Pancreas (tissue), 10 donors: ENCODE measurements at regions not wholly inside any gene's neighbourhood (a gene's known extent, or its start where the extent isn't known, plus 50 kb on each side); places are given as distances from the start of the nearest gene placed in this dataset.

Experiments
- ATAC-seq, 4 donors: fragments of 200-7000 bp; cut with Tn5 transposase; one replicate each; pipeline versions ENCODE4 v1.8.0 to v1.9.1; 2020; ENCODE audit warnings: mild to moderate bottlenecking in 4 of 4, moderate library complexity in 4 of 4
- DNase-seq, 6 donors: peaks; one replicate each; pipeline ENCODE4 v3.0.0-alpha.2; 2020
- FAIRE-seq: peaks from 2 replicates; lab custom pipeline; 2012; peaks lifted over from hg19 to GRCh38; lab: Jason Lieb, UNC
- H3K27ac ChIP-seq, 4 donors: fragments of 200-600 bp; sonication (generic); 1 replicate in 3 of 4; 2 replicates in 1 of 4; pipeline versions ENCODE4 v1.5.0 to v1.8.0; 2020
- H3K27me3 ChIP-seq, 4 donors: fragments of 200-600 bp; one replicate each; pipeline ENCODE4 v1.8.0; 2021
- H3K36me3 ChIP-seq, 3 donors: fragments of 200-600 bp; sonication (generic) in 1 of 3; one replicate each; pipeline versions ENCODE4 v1.5.0 to v1.8.0; 2020 to 2021
- H3K4me1 ChIP-seq, 3 donors: fragments of 200-600 bp; one replicate each; pipeline ENCODE4 v1.8.0; 2021
- H3K4me3 ChIP-seq, 4 donors: fragments of 200-600 bp; sonication (generic) in 2 of 4; one replicate each; pipeline versions ENCODE4 v1.5.0 to v1.8.0; 2020 to 2021
- H3K9me3 ChIP-seq, 4 donors: fragments of 200-600 bp; one replicate each; pipeline ENCODE4 v1.8.0; 2021
- WGBS, 2 donors: extraction: QIAGEN DNeasy Blood & Tissue Kit; methylation state at CpG; one replicate each; pipeline ENCODE4 v1.1.7; 2013; 5-methylcytosine and 5-hydroxymethylcytosine counted together
- intact Hi-C, 3 donors: fragments of 100-400 bp; cut with DNase I; formaldehyde crosslinking; loops; one replicate each; pipeline versions ENCODE4 v1.11.1 to v1.14.2; 2022
- TF ChIP-seq, protein P1 (sequence below), 4 donors: fragments of 200-600 bp; sonication (generic) in 3 of 4; IDR thresholded peaks; one replicate each; pipeline versions ENCODE4 v1.5.0 to v1.8.0; 2021; ENCODE audit warnings: antibody characterized with exemption in 4 of 4
- donor health status: healthy with polysubstance abuse.
- donor health status: DM: no; HTN: no; CAD: no; lungs with moderate emphysema.
- donor health status: DM: no; HTN: no; CAD: no.
- donor health status: control.
- donor health status: control.
- donor health status: Bipolar disorder and iron deficiency.
- donor health status: DM: yes; HTN: yes; CAD: no.
- donor health status: DM: no; HTN: no; CAD: no.
- donor health status: DM: no; HTN: no; CAD: no.
- donor health status: DM: yes; HTN: yes; CAD: no.

- Histone ChIP-seq H3K27ac (no peak overlapping the region), H3K36me3 (no peaks in the 10 kb centered on the region), H3K4me1 (no peaks in the 10 kb centered on the region), H3K4me3 (no peak overlapping the region), H3K9me3 (no peaks in the 10 kb centered on the region), H3K27me3 (no peaks in the 10 kb centered on the region)
- WGBS, 2 donors, result 81 to 83% methylated on average over 7 of the region's 7 CpGs
- no peak for DNase-seq
- FAIRE-seq, result no peak
- intact Hi-C loops, result no loop called here
- TF ChIP-seq, protein P1, sequence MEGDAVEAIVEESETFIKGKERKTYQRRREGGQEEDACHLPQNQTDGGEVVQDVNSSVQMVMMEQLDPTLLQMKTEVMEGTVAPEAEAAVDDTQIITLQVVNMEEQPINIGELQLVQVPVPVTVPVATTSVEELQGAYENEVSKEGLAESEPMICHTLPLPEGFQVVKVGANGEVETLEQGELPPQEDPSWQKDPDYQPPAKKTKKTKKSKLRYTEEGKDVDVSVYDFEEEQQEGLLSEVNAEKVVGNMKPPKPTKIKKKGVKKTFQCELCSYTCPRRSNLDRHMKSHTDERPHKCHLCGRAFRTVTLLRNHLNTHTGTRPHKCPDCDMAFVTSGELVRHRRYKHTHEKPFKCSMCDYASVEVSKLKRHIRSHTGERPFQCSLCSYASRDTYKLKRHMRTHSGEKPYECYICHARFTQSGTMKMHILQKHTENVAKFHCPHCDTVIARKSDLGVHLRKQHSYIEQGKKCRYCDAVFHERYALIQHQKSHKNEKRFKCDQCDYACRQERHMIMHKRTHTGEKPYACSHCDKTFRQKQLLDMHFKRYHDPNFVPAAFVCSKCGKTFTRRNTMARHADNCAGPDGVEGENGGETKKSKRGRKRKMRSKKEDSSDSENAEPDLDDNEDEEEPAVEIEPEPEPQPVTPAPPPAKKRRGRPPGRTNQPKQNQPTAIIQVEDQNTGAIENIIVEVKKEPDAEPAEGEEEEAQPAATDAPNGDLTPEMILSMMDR (IDR thresholded peaks at IDR 0.05), result no peak
- ATAC-seq, result no peak
Observed at GRCh38 chr21:28380241-28380640, 612.4 kb downstream of the LTN1 start.

- FAIRE-seq, result no peak
- H3K27ac ChIP-seq, result no peak overlapping the region
- H3K4me1 ChIP-seq, result no peaks in the 10 kb centered on the region
- H3K36me3 ChIP-seq, result no peaks in the 10 kb centered on the region
- TF ChIP-seq, protein P1 (IDR thresholded peaks at IDR 0.05), result no peak
- H3K9me3 ChIP-seq, result no peaks in the 10 kb centered on the region
- ATAC-seq, result no peak
- DNase-seq, result no peak
- H3K4me3 ChIP-seq, result no peak overlapping the region
- 71 to 75% methylated on average over 2 of the region's 2 CpGs for WGBS, 2 donors
- intact Hi-C loops, result no loop called here
- no peaks in the 10 kb centered on the region for H3K27me3 ChIP-seq
Observed at GRCh38 chr21:28378026-28378425, 614.7 kb downstream of the LTN1 start.

DNA sequence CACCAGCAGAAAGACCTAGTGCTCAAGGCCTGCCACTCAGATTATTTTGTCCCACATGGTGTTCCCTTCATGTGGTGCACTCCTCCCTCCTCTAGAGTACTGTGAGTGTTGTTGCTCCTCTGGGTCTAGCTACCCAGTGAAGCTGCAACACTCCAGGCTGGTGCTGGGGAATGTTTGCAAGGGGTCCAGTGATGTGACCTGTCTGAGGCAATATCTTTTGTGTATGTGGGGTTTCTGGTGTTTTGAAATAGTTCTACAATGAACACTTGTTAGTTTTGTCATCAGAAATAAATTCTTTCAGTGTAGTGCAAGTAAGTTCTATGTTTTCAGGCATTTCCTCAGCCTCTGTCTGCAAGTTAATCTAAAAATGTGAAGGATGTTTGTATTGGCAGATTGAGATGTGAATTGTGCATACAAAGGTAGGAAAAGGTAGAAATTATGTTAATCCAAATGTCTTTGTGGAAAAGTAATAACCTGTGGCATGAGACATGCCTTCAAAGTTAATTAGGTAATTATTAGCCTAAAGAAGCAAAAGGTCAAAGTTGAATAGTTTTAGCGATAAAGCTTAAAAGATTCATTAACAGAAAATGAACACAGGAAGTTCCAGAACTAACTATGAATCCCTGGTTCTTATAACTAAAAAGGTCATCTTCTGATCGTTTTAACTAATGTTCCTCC lies 616.8 kb downstream of the LTN1 start:
- no peaks in the 10 kb centered on the region for H3K36me3 ChIP-seq
- WGBS, 2 donors, result 29 to 32% methylated on average over 2 of the region's 2 CpGs
- no peaks in the 10 kb centered on the region for H3K4me1 ChIP-seq
- FAIRE-seq, result no peak
- H3K4me3 ChIP-seq, result no peak overlapping the region
- no peaks in the 10 kb centered on the region for H3K9me3 ChIP-seq
- TF ChIP-seq, protein P1 (IDR thresholded peaks at IDR 0.05), result no peak
- DNase-seq, result no peak
- H3K27ac ChIP-seq, result no peak overlapping the region
- intact Hi-C loops, result no loop called here
- ATAC-seq, result no peak
- no peaks in the 10 kb centered on the region for H3K27me3 ChIP-seq

GRCh38 chr21:28374881-28375280 lies 617.8 kb downstream of the LTN1 start:
- Histone ChIP-seq H3K9me3 (no peaks in the 10 kb centered on the region), H3K36me3 (no peaks in the 10 kb centered on the region), H3K4me1 (no peaks in the 10 kb centered on the region), H3K27ac (no peak overlapping the region), H3K27me3 (no peaks in the 10 kb centered on the region), H3K4me3 (no peak overlapping the region)
- DNase-seq (no peak), ATAC-seq (no peak), FAIRE-seq (no peak)
- WGBS, 2 donors, result 40 to 43% methylated on average over 1 of the region's 1 CpG
- TF ChIP-seq, protein P1 (IDR thresholded peaks at IDR 0.05), result no peak
- intact Hi-C loops, result no loop called here

DNA sequence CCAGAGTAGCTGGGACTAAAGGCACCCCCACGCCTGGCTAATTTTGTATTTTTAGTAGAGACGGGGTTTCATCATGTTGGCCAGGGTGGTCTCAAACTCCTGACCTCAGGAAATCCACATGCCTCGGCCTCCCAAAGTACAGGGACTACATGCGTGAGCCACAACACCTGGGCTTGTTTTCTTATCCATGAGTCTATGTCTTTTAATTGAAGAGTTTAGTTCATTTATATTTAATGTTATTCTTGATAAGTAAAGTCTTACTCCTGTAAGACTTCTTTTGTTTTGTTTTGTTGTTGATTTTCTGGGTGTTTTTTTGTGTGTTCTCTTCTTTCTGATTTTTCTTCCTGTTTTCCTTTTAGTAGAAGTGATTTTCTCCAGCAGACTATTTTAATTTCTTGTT lies 621.0 kb downstream of the LTN1 start:
- Histone ChIP-seq H3K4me3 (no peak overlapping the region), H3K27me3 (no peaks in the 10 kb centered on the region), H3K27ac (no peak overlapping the region), H3K36me3 (no peaks in the 10 kb centered on the region), H3K9me3 (no peaks in the 10 kb centered on the region), H3K4me1 (no peaks in the 10 kb centered on the region)
- FAIRE-seq, result no peak
- no peak for ATAC-seq
- TF ChIP-seq, protein P1 (IDR thresholded peaks at IDR 0.05), result no peak
- WGBS, 2 donors, result 83 to 89% methylated on average over 4 of the region's 4 CpGs
- DNase-seq, result no peak
- intact Hi-C loops, result no loop called here
